Stomach smooth muscle (tissue), 2 donors: ENCODE measurements at regions not wholly inside any gene's neighbourhood (a gene's known extent, or its start where the extent isn't known, plus 50 kb on each side); places are given as distances from the start of the nearest gene placed in this dataset.

ENCODE experiments used
- H3K27ac ChIP-seq: one replicate; pipeline ENCODE4 v1.7.0; 2013; ENCODE audit warnings: mild to moderate bottlenecking, low read length, inconsistent platforms
- H3K27me3 ChIP-seq, 2 donors: one replicate each; pipeline ENCODE4 v1.7.0; 2013; ENCODE audit warnings: low read length in 2 of 2; ENCODE audit not compliant: insufficient read depth in 2 of 2, control insufficient read depth in 1 of 2
- H3K36me3 ChIP-seq, 2 donors: one replicate each; pipeline ENCODE4 v1.7.0; 2013; ENCODE audit warnings: low read length in 2 of 2; ENCODE audit not compliant: control insufficient read depth in 2 of 2, insufficient read depth in 2 of 2
- H3K4me1 ChIP-seq: one replicate; pipeline ENCODE4 v1.7.0; 2013; ENCODE audit warnings: low read length; ENCODE audit not compliant: control insufficient read depth, insufficient read depth
- H3K4me3 ChIP-seq, 2 donors: one replicate each; pipeline ENCODE4 v1.7.0; 2013; ENCODE audit warnings: low read length in 2 of 2
- H3K9ac ChIP-seq, 2 donors: one replicate each; pipeline ENCODE4 v1.7.0; 2013; ENCODE audit warnings: low read length in 2 of 2, mild to moderate bottlenecking in 1 of 2
- H3K9me3 ChIP-seq, 2 donors: one replicate each; pipeline ENCODE4 v1.7.0; 2013; ENCODE audit warnings: low read length in 2 of 2; ENCODE audit not compliant: control insufficient read depth in 2 of 2
- donor health status: healthy.
- donor health status: Pancreatic carcinoma.

DNA sequence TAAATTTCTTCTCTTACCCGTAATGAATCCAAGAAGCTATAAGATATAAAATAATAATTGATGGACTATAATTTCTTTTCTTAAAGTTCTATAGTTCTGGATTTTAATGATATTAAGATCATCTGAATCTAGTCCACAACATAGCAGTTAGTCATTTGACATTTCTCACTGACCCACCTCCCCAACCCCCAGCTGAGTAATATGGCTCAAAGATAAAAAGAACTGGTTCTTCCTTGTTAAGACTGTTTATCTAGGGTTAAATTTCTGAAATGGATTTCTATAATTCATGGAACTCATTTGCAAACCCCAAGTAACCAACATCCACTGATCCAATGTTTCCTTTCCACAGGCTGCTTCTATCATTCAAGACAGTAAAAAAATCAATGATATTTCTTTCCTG, 133.9 kb upstream of the SOX9 start:
- Histone ChIP-seq H3K9ac (no peak overlapping the region), H3K4me3 (no peak overlapping the region), H3K4me1 (no peaks in the 10 kb centered on the region), H3K36me3 (no peaks in the 10 kb centered on the region), H3K27me3 (no peaks in the 10 kb centered on the region), H3K9me3 (no peaks in the 10 kb centered on the region), H3K27ac (no peak overlapping the region)

DNA sequence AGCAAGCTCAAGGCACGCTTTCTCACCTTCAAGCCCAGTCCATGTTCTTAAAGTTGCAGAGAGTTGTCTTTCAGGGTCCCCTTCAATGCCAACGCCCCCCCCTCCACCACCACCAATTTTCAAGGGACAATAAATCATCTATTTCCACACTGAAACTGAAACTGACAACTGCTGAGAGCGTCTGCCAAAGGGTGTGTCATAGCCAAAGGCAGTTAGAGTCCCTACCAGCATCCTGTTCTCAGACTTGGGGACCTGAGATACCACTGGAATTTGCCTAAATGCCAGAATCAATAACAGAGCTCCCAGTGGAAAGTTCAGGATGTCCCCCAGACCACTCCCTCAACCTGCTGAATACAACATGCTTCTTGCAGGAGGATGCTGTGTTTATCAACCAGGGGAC, 133.2 kb upstream of the SOX9 start:
- Histone ChIP-seq H3K36me3 (no peaks in the 10 kb centered on the region), H3K9ac (no peak overlapping the region), H3K4me1 (no peaks in the 10 kb centered on the region), H3K4me3 (no peak overlapping the region), H3K9me3 (no peaks in the 10 kb centered on the region), H3K27ac (no peak overlapping the region), H3K27me3 (peaks cover 0 to under 1% of the 10 kb centered on the region in 2 donors)

DNA sequence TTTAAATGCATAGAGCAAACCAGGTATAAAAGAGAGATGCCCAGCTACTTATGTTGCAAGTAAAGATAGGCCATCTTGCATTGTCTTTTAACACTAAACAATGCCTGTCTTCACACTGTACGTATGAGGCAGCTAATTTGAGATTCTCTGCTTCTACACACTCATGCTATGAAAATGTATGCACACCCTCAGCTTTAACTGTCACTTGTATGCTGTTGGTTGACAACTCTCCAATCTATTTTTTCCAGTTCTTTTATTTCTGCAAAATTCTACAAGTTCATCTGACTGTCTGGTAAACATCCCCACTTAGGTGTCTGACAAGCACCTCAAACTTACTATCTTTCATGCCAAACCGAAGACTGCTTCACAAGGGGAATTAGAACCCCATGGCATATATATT, 131.7 kb upstream of the SOX9 start:
- no peaks in the 10 kb centered on the region for H3K9me3 ChIP-seq
- no peak overlapping the region for H3K27ac ChIP-seq
- no peaks in the 10 kb centered on the region for H3K4me1 ChIP-seq
- no peaks in the 10 kb centered on the region for H3K36me3 ChIP-seq
- no peak overlapping the region for H3K4me3 ChIP-seq
- H3K27me3 ChIP-seq = peaks cover 0 to 4% of the 10 kb centered on the region in 2 donors
- H3K9ac ChIP-seq = no peak overlapping the region

DNA sequence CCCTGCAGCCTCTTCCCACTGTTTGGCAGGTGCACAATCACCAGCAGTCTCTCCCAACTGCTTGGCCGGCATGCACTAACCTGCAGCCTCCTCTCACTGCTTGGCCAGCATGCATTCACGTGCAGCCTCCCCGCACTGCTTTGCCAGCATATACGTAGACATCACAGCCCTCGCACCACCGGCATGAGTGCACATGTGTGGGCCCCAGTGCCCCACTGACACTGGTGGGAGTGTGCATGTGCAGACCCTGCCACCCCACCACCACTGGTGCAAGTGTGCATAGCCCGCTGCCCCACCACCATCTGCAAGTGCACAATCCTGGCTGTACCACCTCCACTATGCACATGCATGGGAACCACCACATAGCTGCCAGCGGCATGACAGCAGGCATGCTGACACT, 127.5 kb upstream of the SOX9 start:
- Histone ChIP-seq H3K9me3 (no peaks in the 10 kb centered on the region), H3K4me1 (no peaks in the 10 kb centered on the region), H3K4me3 (no peak overlapping the region), H3K27ac (no peak overlapping the region), H3K36me3 (no peaks in the 10 kb centered on the region), H3K9ac (no peak overlapping the region), H3K27me3 (peaks cover 0 to 4% of the 10 kb centered on the region in 2 donors)

DNA sequence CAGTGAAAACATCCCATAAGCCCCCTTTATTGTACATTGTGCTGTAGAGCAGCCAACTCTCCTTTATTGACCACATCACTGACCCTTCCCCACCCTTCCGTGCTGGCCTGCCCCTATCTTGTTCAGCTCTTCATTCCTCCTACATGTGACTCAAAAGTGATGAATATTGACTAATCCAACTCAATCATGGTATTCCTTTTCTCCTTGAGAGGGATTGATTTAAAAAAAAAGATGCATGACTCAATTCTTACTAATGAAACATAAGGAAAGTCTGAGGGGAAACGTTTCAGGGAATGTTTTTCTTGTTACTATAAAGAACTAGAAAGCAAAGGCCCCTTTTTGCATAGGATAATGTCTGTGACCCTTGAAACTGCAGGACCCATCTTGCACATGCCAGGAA, 125.2 kb upstream of the SOX9 start:
- no peaks in the 10 kb centered on the region for H3K36me3 ChIP-seq
- H3K4me3 ChIP-seq = no peak overlapping the region
- no peaks in the 10 kb centered on the region for H3K4me1 ChIP-seq
- no peak overlapping the region for H3K27ac ChIP-seq
- H3K9me3 ChIP-seq = no peaks in the 10 kb centered on the region
- peaks cover 0 to 4% of the 10 kb centered on the region in 2 donors for H3K27me3 ChIP-seq
- H3K9ac ChIP-seq = no peak overlapping the region

DNA sequence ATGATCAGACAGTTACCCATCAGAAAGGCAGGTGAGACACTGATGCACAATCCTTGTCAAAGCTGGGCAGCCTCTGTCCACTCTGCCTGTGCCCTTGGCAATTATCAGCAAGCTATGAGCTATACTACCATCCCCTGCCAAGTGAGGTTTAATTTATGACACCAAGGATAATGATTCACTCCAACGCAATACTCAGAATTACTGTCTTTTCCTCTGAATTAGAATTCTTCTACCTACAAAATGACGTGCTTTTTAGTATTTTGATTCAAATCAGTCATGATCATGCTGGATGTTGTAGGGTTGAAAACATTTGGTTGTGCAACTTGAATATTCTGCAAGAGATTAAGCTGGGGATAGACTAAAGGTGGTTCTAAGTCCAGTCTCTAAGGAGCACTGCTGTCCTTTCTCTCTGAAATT, 116.8 kb upstream of the SOX9 start:
- no peak overlapping the region for H3K9ac ChIP-seq
- no peak overlapping the region for H3K27ac ChIP-seq
- no peaks in the 10 kb centered on the region for H3K4me1 ChIP-seq
- no peaks in the 10 kb centered on the region for H3K27me3 ChIP-seq
- H3K4me3 ChIP-seq = no peak overlapping the region
- no peaks in the 10 kb centered on the region for H3K36me3 ChIP-seq
- no peaks in the 10 kb centered on the region for H3K9me3 ChIP-seq

DNA sequence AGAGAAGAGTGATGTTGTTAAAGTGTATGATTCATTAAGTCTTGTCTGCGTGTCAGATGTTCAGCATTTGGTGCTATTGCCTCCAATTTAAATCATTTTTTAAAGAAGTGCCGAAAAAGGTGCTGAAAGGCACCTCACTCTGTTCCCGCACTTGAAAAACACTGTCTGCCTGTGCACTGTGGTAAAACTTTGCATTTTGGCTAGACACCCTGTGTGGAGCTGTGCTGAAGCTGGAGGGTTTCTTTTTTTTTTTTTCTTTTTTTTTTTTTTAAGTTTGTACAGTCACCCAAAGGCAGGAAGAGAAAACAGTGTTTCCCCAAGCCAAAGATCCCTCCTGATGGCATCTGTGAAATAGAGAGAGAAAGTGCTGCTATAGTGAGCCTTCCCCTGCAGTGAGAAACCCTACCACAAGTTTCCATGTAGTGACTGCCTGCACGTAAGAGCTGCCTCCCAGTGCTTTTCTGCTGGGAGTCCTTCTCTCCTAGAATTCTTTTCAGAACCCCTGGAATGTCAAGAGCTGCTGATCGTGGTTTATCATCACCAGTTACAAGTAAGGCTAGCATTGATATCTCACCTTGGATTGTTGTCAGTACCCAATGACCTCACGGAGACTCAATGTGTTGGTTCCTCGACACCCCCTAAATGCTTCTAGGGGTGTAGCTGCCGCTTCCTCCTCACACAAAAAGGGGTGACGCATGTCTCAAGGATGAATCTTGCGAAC, 116.0 kb upstream of the SOX9 start:
- H3K4me3 ChIP-seq = no peak overlapping the region
- no peaks in the 10 kb centered on the region for H3K27me3 ChIP-seq
- H3K9me3 ChIP-seq = no peaks in the 10 kb centered on the region
- no peak overlapping the region for H3K9ac ChIP-seq
- no peaks in the 10 kb centered on the region for H3K4me1 ChIP-seq
- no peak overlapping the region for H3K27ac ChIP-seq
- H3K36me3 ChIP-seq = no peaks in the 10 kb centered on the region

DNA sequence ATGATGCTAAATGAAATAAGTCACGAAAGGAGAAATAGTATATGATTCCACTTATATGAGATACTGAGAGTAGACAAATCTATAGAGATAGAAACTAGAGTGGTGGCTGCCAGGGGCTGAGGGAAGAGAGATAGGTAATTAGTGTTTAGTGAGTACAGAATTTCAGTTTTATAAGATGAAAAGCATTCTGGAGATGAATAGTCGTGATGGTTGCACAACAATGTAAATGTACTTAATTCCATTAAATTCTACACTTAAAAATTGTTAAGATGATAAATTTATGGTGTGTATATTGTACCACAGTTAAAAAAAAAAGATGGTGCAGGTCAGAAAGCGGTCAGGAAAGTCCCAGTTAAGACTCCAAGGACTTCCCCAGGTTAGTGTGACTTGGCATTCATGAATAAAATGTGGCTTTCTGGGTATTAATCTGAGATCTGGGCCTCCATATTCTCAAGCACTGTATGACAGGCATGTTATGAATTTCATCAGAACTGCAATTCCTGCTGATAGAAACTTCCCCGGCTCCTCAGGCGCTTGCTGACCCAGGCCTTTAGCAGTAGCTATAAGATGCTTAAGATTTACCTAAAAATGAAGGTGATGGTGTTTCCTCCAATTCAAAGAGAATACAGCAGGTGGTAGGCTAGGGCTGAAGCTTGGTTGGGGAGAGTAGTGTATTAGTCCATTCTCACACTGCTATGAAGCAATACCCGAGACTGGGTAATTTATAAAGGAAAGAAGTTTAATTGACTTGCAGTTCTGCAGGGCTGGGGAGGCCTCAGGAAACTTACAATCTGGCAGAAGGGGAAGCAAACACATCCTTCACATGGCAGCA, 115.3 kb upstream of the SOX9 start:
- no peaks in the 10 kb centered on the region for H3K27me3 ChIP-seq
- no peaks in the 10 kb centered on the region for H3K36me3 ChIP-seq
- H3K9ac ChIP-seq = no peak overlapping the region
- H3K9me3 ChIP-seq = no peaks in the 10 kb centered on the region
- H3K27ac ChIP-seq = no peak overlapping the region
- H3K4me3 ChIP-seq = no peak overlapping the region
- no peaks in the 10 kb centered on the region for H3K4me1 ChIP-seq

DNA sequence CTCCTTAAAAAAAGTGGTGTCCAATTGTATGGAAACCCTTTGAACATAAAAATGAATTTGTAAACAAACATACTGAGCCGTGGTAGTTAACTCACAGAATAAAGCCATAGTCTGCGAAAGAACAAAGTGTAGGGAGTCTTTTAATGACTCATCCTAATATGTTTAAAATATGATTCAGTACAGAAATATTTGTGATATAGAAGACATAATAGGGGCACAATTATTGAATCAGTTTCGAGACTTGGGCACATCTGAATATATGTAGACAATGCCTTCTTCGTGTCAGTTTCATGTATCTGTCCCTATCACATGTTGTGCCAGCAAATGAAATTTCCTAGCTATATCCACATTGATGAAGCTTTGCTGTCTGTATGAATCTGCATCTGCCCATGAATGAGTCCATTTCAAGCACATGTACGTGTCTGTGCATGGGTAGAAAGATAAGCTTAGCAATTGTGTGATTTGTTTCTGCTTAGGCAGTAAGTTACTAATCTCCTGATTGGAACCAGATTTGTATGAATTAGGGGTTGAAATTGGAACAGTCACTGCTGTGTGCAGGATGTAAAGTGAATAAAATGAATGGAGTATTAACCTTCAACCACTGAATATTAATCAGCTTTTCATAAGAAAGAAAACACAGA, 112.5 kb upstream of the SOX9 start:
- Histone ChIP-seq H3K27me3 (no peaks in the 10 kb centered on the region), H3K4me3 (no peak overlapping the region), H3K4me1 (no peaks in the 10 kb centered on the region), H3K9me3 (no peaks in the 10 kb centered on the region), H3K27ac (no peak overlapping the region), H3K36me3 (no peaks in the 10 kb centered on the region), H3K9ac (no peak overlapping the region)

DNA sequence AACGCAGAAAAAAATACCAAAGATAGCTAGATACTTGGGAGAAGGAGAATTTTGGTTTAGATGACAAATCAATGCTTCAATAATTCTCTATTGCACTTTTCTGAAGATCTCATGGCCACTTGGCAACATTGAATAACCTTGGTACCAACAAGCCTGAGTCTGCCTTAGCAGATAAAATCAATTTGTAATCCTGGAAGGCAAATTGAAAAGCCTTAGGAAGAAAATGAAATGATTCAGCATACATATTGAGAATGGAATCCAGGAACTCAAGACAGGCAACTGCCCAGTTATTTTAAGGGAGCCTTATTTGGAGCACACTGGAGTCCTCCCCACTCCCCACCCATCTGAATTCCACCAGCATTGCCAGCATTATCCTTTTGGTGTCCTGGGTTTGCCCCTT, 109.3 kb upstream of the SOX9 start:
- Histone ChIP-seq H3K27ac (no peak overlapping the region), H3K36me3 (no peaks in the 10 kb centered on the region), H3K9ac (no peak overlapping the region), H3K9me3 (peaks cover 0 to 3% of the 10 kb centered on the region in 2 donors), H3K4me3 (no peak overlapping the region), H3K4me1 (no peaks in the 10 kb centered on the region), H3K27me3 (no peaks in the 10 kb centered on the region)
